Keratinocyte (primary cell): ENCODE measurements at regions not wholly inside any gene's neighbourhood (a gene's known extent, or its start where the extent isn't known, plus 50 kb on each side); places are given as distances from the start of the nearest gene placed in this dataset.

Experiments
- CTCF ChIP-seq, 3 experiments: IDR thresholded peaks in 1 of 3; conservative IDR thresholded peaks in 1 of 3; optimal IDR thresholded peaks in 1 of 3; 2 replicates in 2 of 3; 3 replicates in 1 of 3; pipeline versions ENCODE3 to v1.5.1; 2011; ENCODE audit warnings: low read length in 3 of 3, mild to moderate bottlenecking in 3 of 3, moderate library complexity in 2 of 3, control low read depth in 1 of 3, inconsistent platforms in 1 of 3; ENCODE audit not compliant: insufficient read depth in 2 of 3; ENCODE audit errors: extremely low read depth in 1 of 3
- EZH2 ChIP-seq: IDR thresholded peaks from one replicate; pipeline ENCODE4 v1.6.1; 2012; ENCODE audit warnings: inconsistent platforms, mild to moderate bottlenecking, low read length, moderate library complexity

GRCh38 chr6:90384720-90385119 is 88.1 kb upstream of the BACH2 start:
- TF ChIP-seq EZH2 = no peak
- no peak for TF ChIP-seq CTCF (optimal IDR thresholded peaks at IDR 0.05 in 1 of 3, IDR thresholded peaks at IDR 0.05 in 1 of 3, conservative IDR thresholded peaks at IDR 0.05 in 1 of 3; ENCODE audit: extremely low read depth in 1 of 3, insufficient read depth in 2 of 3, low read length in 3 of 3)
